ENCODE measurements at regions not wholly inside any gene's neighbourhood (a gene's known extent, or its start where the extent isn't known, plus 50 kb on each side); places are given as distances from the start of the nearest gene placed in this dataset.

GRCh38 chr15:34652726-34653033 lies 69.2 kb upstream of the GOLGA8B start:
- no peak for TF ChIP-seq CTCF (IDR thresholded peaks at IDR 0.05)
- no peak for TF ChIP-seq POLR2AphosphoS5 (IDR thresholded peaks at IDR 0.05; ENCODE audit: low read depth, low read length)
- TF ChIP-seq SIN3A (IDR thresholded peaks at IDR 0.05; ENCODE audit: borderline replicate concordance, insufficient read depth, low read depth, low read length), result no peak
- no peak for TF ChIP-seq REST (IDR thresholded peaks at IDR 0.05; ENCODE audit: insufficient read depth in 1 of 2, low read depth in 2 of 2, low read length in 1 of 2)
